HepG2 (cell line): ENCODE measurements at regions not wholly inside any gene's neighbourhood (a gene's known extent, or its start where the extent isn't known, plus 50 kb on each side); places are given as distances from the start of the nearest gene placed in this dataset.

Experiments used
- ATF6 ChIP-seq: sonication (generic); formaldehyde crosslinking; conservative IDR thresholded peaks from 2 replicates; pipeline ENCODE4 v1.4.0; 2020; ENCODE audit warnings: missing genetic modification reagents
- ESRRA ChIP-seq: sonication (generic); formaldehyde crosslinking; IDR thresholded peaks from 2 replicates; pipeline ENCODE4 v1.5.1; 2020; ENCODE audit warnings: mild to moderate bottlenecking, low read depth, missing genetic modification reagents
- GTF3A ChIP-seq: sonication (generic); formaldehyde crosslinking; conservative IDR thresholded peaks from 2 replicates; pipeline ENCODE4 v1.4.0; 2020; ENCODE audit warnings: mild to moderate bottlenecking, missing genetic modification reagents
- HOXA7 ChIP-seq: sonication (generic); formaldehyde crosslinking; IDR thresholded peaks from 2 replicates; pipeline ENCODE4 v1.8.1; 2022; ENCODE audit warnings: mild to moderate bottlenecking, missing genetic modification reagents, moderate library complexity
- JUND ChIP-seq: sonication (generic); formaldehyde crosslinking; IDR thresholded peaks from 2 replicates; pipeline ENCODE4 v1.8.0; 2022; ENCODE audit warnings: mild to moderate bottlenecking, missing genetic modification reagents
- MATR3 ChIP-seq: sonication (generic); formaldehyde crosslinking; IDR thresholded peaks from 2 replicates; pipeline ENCODE4 v1.4.0; 2020; ENCODE audit warnings: missing genetic modification reagents
- NAIF1 ChIP-seq: sonication (generic); formaldehyde crosslinking; IDR thresholded peaks from 2 replicates; pipeline ENCODE4 v1.5.0; 2020; ENCODE audit warnings: mild to moderate bottlenecking, missing genetic modification reagents, borderline replicate concordance
- RELA ChIP-seq: sonication (generic); formaldehyde crosslinking; IDR thresholded peaks from 2 replicates; pipeline ENCODE4 v1.4.0; 2020; ENCODE audit warnings: missing genetic modification reagents
- SP5 ChIP-seq: IDR thresholded peaks from 2 replicates; pipeline ENCODE4 v1.6.1; 2016; ENCODE audit warnings: low read depth, borderline replicate concordance
- ZNF20 ChIP-seq: sonication (generic); formaldehyde crosslinking; IDR thresholded peaks from 2 replicates; pipeline ENCODE4 v1.4.0; 2020; ENCODE audit warnings: mild to moderate bottlenecking, moderate library complexity, missing genetic modification reagents
- ZNF326 ChIP-seq: sonication (generic); formaldehyde crosslinking; IDR thresholded peaks from 2 replicates; pipeline ENCODE4 v1.4.0; 2020; ENCODE audit warnings: missing genetic modification reagents, borderline replicate concordance
- ZNF34 ChIP-seq: sonication (generic); formaldehyde crosslinking; IDR thresholded peaks from 2 replicates; pipeline ENCODE4 v1.4.0; 2020; ENCODE audit warnings: mild to moderate bottlenecking, missing genetic modification reagents, borderline replicate concordance
- ZNF484 ChIP-seq: sonication (generic); formaldehyde crosslinking; IDR thresholded peaks from 2 replicates; pipeline ENCODE4 v1.5.1; 2020; ENCODE audit warnings: mild to moderate bottlenecking, low read depth, missing genetic modification reagents, borderline replicate concordance
- ZNF501 ChIP-seq: sonication (generic); formaldehyde crosslinking; IDR thresholded peaks from 2 replicates; pipeline ENCODE4 v1.5.1; 2020; ENCODE audit warnings: mild to moderate bottlenecking, moderate library complexity, missing genetic modification reagents
- ZNF672 ChIP-seq: sonication (generic); formaldehyde crosslinking; IDR thresholded peaks from 2 replicates; pipeline ENCODE4 v1.8.1; 2022; ENCODE audit warnings: missing genetic modification reagents
- ZNF768 ChIP-seq: sonication (generic); formaldehyde crosslinking; IDR thresholded peaks from 2 replicates; pipeline ENCODE4 v1.4.0; 2020; ENCODE audit warnings: missing genetic modification reagents
- ZNF775 ChIP-seq: sonication (generic); formaldehyde crosslinking; IDR thresholded peaks from 2 replicates; pipeline ENCODE4 v1.4.0; 2020; ENCODE audit warnings: missing genetic modification reagents, mild to moderate bottlenecking, moderate library complexity, borderline replicate concordance
- ZNF839 ChIP-seq: sonication (generic); formaldehyde crosslinking; IDR thresholded peaks from 2 replicates; pipeline ENCODE4 v1.4.0; 2020; ENCODE audit warnings: missing genetic modification reagents, mild to moderate bottlenecking, borderline replicate concordance
- TF ChIP-seq, protein P1 (sequence below): sonication (generic); formaldehyde crosslinking; IDR thresholded peaks from 2 replicates; pipeline ENCODE4 v1.4.0; 2020; ENCODE audit warnings: missing genetic modification reagents
- TF ChIP-seq, protein P2 (sequence below): IDR thresholded peaks from 2 replicates; pipeline ENCODE4 v1.6.1; 2016; ENCODE audit warnings: mild to moderate bottlenecking
- TF ChIP-seq, protein P3 (sequence below): sonication (generic); formaldehyde crosslinking; IDR thresholded peaks from 2 replicates; pipeline ENCODE4 v1.4.0; 2020; ENCODE audit warnings: missing genetic modification reagents, borderline replicate concordance
- TF ChIP-seq, protein P4 (sequence below): sonication (generic); formaldehyde crosslinking; IDR thresholded peaks from 2 replicates; pipeline ENCODE4 v1.4.0; 2020; ENCODE audit warnings: missing genetic modification reagents; ENCODE audit errors: not compliant biosample characterization

GRCh38 chr13:33968520-33969507 is 150.9 kb downstream of the RFC3 start (continued):
- TF ChIP-seq, protein P1, sequence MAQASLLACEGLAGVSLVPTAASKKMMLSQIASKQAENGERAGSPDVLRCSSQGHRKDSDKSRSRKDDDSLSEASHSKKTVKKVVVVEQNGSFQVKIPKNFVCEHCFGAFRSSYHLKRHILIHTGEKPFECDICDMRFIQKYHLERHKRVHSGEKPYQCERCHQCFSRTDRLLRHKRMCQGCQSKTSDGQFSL (CRISPR knock-in tag): no peak
- no peak for TF ChIP-seq ZNF768 (CRISPR knock-in tag)
- no peak for TF ChIP-seq HOXA7 (CRISPR knock-in tag)
- TF ChIP-seq, protein P2, sequence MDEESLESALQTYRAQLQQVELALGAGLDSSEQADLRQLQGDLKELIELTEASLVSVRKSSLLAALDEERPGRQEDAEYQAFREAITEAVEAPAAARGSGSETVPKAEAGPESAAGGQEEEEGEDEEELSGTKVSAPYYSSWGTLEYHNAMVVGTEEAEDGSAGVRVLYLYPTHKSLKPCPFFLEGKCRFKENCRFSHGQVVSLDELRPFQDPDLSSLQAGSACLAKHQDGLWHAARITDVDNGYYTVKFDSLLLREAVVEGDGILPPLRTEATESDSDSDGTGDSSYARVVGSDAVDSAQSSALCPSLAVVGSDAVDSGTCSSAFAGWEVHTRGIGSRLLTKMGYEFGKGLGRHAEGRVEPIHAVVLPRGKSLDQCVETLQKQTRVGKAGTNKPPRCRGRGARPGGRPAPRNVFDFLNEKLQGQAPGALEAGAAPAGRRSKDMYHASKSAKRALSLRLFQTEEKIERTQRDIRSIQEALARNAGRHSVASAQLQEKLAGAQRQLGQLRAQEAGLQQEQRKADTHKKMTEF (CRISPR knock-in tag): peak; percentile 93
- TF ChIP-seq, protein P3, sequence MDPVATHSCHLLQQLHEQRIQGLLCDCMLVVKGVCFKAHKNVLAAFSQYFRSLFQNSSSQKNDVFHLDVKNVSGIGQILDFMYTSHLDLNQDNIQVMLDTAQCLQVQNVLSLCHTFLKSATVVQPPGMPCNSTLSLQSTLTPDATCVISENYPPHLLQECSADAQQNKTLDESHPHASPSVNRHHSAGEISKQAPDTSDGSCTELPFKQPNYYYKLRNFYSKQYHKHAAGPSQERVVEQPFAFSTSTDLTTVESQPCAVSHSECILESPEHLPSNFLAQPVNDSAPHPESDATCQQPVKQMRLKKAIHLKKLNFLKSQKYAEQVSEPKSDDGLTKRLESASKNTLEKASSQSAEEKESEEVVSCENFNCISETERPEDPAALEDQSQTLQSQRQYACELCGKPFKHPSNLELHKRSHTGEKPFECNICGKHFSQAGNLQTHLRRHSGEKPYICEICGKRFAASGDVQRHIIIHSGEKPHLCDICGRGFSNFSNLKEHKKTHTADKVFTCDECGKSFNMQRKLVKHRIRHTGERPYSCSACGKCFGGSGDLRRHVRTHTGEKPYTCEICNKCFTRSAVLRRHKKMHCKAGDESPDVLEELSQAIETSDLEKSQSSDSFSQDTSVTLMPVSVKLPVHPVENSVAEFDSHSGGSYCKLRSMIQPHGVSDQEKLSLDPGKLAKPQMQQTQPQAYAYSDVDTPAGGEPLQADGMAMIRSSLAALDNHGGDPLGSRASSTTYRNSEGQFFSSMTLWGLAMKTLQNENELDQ (CRISPR knock-in tag): no peak
- no peak for TF ChIP-seq RELA
- peak; percentile 15; the same call in 1 of the 2 replicates for TF ChIP-seq ZNF775 (CRISPR knock-in tag)
- TF ChIP-seq ZNF326 (CRISPR knock-in tag): no peak
- no peak for TF ChIP-seq NAIF1 (CRISPR knock-in tag)
- TF ChIP-seq ZNF34 (CRISPR knock-in tag): 0 out of 2 replicates have a peak, but pooled peaks have one; percentile 68
- 0 out of 2 replicates have a peak, but pooled peaks have one; percentile 49 for TF ChIP-seq JUND
- no peak for TF ChIP-seq ZNF839 (CRISPR knock-in tag)
- no peak; the same call in 1 of the 2 replicates for TF ChIP-seq GTF3A (CRISPR knock-in tag)
- TF ChIP-seq ZNF672 (CRISPR knock-in tag): no peak
- TF ChIP-seq, protein P4, sequence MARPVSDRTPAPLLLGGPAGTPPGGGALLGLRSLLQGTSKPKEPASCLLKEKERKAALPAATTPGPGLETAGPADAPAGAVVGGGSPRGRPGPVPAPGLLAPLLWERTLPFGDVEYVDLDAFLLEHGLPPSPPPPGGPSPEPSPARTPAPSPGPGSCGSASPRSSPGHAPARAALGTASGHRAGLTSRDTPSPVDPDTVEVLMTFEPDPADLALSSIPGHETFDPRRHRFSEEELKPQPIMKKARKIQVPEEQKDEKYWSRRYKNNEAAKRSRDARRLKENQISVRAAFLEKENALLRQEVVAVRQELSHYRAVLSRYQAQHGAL (CRISPR knock-in tag): no peak
- no peak for TF ChIP-seq ATF6 (CRISPR knock-in tag)
- TF ChIP-seq ZNF484 (CRISPR knock-in tag): no peak
- TF ChIP-seq MATR3 (CRISPR knock-in tag): no peak
- no peak for TF ChIP-seq ZNF20
- TF ChIP-seq SP5 (CRISPR knock-in tag): peak; percentile 43; the same call in 1 of the 2 replicates
- TF ChIP-seq ESRRA: peak; percentile 64; the same call in 1 of the 2 replicates
- TF ChIP-seq ZNF501 (CRISPR knock-in tag): no peak
